ENCODE measurements at regions not wholly inside any gene's neighbourhood (a gene's known extent, or its start where the extent isn't known, plus 50 kb on each side); places are given as distances from the start of the nearest gene placed in this dataset.

DNA sequence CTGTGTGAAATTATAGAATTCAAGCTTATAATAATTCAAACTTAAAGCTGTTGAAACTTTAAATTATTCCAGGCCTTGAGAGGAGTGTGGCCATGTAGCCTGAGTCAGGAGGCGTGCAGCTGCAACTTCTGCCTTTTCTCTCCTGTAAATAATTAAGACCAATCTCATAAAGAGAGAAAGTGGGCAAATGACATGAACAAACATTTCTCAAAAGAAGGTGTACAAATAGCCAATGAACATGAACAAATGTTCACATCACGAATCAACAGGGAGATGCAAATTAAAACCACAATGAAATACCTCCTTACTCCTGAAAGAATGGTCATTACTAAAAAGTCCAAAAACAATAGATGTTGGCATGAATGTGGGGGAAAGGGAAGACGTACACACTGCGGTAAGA is 149.1 kb upstream of the MYCN start:
- TF ChIP-seq, protein P1, sequence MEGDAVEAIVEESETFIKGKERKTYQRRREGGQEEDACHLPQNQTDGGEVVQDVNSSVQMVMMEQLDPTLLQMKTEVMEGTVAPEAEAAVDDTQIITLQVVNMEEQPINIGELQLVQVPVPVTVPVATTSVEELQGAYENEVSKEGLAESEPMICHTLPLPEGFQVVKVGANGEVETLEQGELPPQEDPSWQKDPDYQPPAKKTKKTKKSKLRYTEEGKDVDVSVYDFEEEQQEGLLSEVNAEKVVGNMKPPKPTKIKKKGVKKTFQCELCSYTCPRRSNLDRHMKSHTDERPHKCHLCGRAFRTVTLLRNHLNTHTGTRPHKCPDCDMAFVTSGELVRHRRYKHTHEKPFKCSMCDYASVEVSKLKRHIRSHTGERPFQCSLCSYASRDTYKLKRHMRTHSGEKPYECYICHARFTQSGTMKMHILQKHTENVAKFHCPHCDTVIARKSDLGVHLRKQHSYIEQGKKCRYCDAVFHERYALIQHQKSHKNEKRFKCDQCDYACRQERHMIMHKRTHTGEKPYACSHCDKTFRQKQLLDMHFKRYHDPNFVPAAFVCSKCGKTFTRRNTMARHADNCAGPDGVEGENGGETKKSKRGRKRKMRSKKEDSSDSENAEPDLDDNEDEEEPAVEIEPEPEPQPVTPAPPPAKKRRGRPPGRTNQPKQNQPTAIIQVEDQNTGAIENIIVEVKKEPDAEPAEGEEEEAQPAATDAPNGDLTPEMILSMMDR (IDR thresholded peaks at IDR 0.05): no peak
- no peak for TF ChIP-seq RAD21 (conservative IDR thresholded peaks at IDR 0.05 in 1 of 2, IDR thresholded peaks at IDR 0.05 in 1 of 2)
- TF ChIP-seq TP53 (CRISPR knock-in tag; IDR thresholded peaks at IDR 0.05): no peak
- no peak for TF ChIP-seq CHD2 (IDR thresholded peaks at IDR 0.05; ENCODE audit: low read length, partially characterized antibody)
- TF ChIP-seq POLR2A (IDR thresholded peaks at IDR 0.05; ENCODE audit: low read length): no peak
- no peak for TF ChIP-seq CEBPB (IDR thresholded peaks at IDR 0.05)
- no peak for TF ChIP-seq ESRRA (IDR thresholded peaks at IDR 0.05; ENCODE audit: borderline replicate concordance, low read length)
- no peak for TF ChIP-seq MAZ (IDR thresholded peaks at IDR 0.05; ENCODE audit: borderline replicate concordance, low read depth, low read length)
- no peak for TF ChIP-seq EHMT2 (IDR thresholded peaks at IDR 0.05; ENCODE audit: low read depth)
- TF ChIP-seq GATA3 (IDR thresholded peaks at IDR 0.05; ENCODE audit: borderline replicate concordance): no peak
- TF ChIP-seq, protein P2, sequence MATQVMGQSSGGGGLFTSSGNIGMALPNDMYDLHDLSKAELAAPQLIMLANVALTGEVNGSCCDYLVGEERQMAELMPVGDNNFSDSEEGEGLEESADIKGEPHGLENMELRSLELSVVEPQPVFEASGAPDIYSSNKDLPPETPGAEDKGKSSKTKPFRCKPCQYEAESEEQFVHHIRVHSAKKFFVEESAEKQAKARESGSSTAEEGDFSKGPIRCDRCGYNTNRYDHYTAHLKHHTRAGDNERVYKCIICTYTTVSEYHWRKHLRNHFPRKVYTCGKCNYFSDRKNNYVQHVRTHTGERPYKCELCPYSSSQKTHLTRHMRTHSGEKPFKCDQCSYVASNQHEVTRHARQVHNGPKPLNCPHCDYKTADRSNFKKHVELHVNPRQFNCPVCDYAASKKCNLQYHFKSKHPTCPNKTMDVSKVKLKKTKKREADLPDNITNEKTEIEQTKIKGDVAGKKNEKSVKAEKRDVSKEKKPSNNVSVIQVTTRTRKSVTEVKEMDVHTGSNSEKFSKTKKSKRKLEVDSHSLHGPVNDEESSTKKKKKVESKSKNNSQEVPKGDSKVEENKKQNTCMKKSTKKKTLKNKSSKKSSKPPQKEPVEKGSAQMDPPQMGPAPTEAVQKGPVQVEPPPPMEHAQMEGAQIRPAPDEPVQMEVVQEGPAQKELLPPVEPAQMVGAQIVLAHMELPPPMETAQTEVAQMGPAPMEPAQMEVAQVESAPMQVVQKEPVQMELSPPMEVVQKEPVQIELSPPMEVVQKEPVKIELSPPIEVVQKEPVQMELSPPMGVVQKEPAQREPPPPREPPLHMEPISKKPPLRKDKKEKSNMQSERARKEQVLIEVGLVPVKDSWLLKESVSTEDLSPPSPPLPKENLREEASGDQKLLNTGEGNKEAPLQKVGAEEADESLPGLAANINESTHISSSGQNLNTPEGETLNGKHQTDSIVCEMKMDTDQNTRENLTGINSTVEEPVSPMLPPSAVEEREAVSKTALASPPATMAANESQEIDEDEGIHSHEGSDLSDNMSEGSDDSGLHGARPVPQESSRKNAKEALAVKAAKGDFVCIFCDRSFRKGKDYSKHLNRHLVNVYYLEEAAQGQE (IDR thresholded peaks at IDR 0.05): no peak
- TF ChIP-seq, protein P3, sequence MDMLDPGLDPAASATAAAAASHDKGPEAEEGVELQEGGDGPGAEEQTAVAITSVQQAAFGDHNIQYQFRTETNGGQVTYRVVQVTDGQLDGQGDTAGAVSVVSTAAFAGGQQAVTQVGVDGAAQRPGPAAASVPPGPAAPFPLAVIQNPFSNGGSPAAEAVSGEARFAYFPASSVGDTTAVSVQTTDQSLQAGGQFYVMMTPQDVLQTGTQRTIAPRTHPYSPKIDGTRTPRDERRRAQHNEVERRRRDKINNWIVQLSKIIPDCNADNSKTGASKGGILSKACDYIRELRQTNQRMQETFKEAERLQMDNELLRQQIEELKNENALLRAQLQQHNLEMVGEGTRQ (IDR thresholded peaks at IDR 0.05): no peak
- TF ChIP-seq, protein P4, sequence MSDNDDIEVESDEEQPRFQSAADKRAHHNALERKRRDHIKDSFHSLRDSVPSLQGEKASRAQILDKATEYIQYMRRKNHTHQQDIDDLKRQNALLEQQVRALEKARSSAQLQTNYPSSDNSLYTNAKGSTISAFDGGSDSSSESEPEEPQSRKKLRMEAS (IDR thresholded peaks at IDR 0.05): no peak

All from A549 (cell line).